K562 (cell line): ENCODE measurements at regions not wholly inside any gene's neighbourhood (a gene's known extent, or its start where the extent isn't known, plus 50 kb on each side); places are given as distances from the start of the nearest gene placed in this dataset.

Experiments used
- ATAC-seq: fragments of 200-7000 bp; cut with Tn5 transposase; 3 replicates; pipeline ENCODE4 v1.9.1; 2020; ENCODE audit warnings: moderate library complexity
- BruUV-seq: library from RNA; stranded (reverse); fragments of 400-500 nt; replicated peaks from 2 replicates; lab custom pipeline; 2021; lab: Mats Ljungman, UMichigan
- CTCF ChIA-PET: fragments of 300-600 bp; formaldehyde crosslinking; extraction: SDS; loops from one replicate; lab custom pipeline; 2021; ENCODE audit warnings: low intra/inter-chr PET ratio; lab: Yijun Ruan, JAX
- POLR2A ChIA-PET: fragments of 300-600, 350-650 bp; sonication (Branson Sonifier 250); formaldehyde crosslinking; extraction: SDS; loops from one replicate; lab custom pipeline; 2021; ENCODE audit warnings: antibody characterized with exemption, inconsistent platforms; lab: Yijun Ruan, JAX
- DNase-seq, 4 experiments: peaks; one replicate each; pipeline versions ENCODE4 v3.0.0 to v3.0.0-alpha.2; 2011 to 2018; ENCODE audit warnings: low spot score in 3 of 4, mixed read lengths in 3 of 4; ENCODE audit errors: extremely low read depth in 1 of 4
- FAIRE-seq: peaks from 2 replicates; lab custom pipeline; 2011; peaks lifted over from hg19 to GRCh38; lab: Jason Lieb, UNC
- H2AFZ ChIP-seq: 2 replicates; pipeline ENCODE4 v1.6.0; 2011; ENCODE audit warnings: low read depth, low read length, control low read depth, inconsistent platforms
- H3K27ac ChIP-seq: fragments of 200-600 bp; 3 replicates; pipeline ENCODE4 v1.8.0; 2011; ENCODE audit warnings: low read depth, mild to moderate bottlenecking, control low read depth, inconsistent platforms, low read length, moderate library complexity, mixed read lengths; ENCODE audit errors: extremely low read depth
- H3K27me3 ChIP-seq, 2 experiments: fragments of 300-600 bp in 1 of 2; 2 replicates in 1 of 2; 3 replicates in 1 of 2; pipeline versions ENCODE4 v1.6.0 to v1.8.0; 2011; ENCODE audit warnings: inconsistent platforms in 2 of 2, low read length in 2 of 2, mild to moderate bottlenecking in 1 of 2, mixed read lengths in 1 of 2, moderate library complexity in 1 of 2; ENCODE audit not compliant: control insufficient read depth in 2 of 2, insufficient read depth in 2 of 2
- H3K36me3 ChIP-seq: fragments of 300-600 bp; 3 replicates; pipeline ENCODE4 v1.8.0; 2011; ENCODE audit warnings: mild to moderate bottlenecking, low read length, inconsistent platforms; ENCODE audit not compliant: control insufficient read depth, insufficient read depth
- H3K4me1 ChIP-seq, 2 experiments: fragments of 200-600 bp in 1 of 2; replicated peaks in 1 of 2; 2 replicates in 1 of 2; 3 replicates in 1 of 2; pipeline versions ENCODE4 v1.5.1 to v1.8.0; 2011; ENCODE audit warnings: inconsistent platforms in 2 of 2, low read length in 2 of 2, mild to moderate bottlenecking in 1 of 2, mixed read lengths in 1 of 2, moderate library complexity in 1 of 2; ENCODE audit not compliant: control insufficient read depth in 2 of 2, insufficient read depth in 2 of 2
- H3K4me2 ChIP-seq: 2 replicates; pipeline ENCODE4 v1.6.1; 2011; ENCODE audit warnings: low read length, control low read depth, inconsistent platforms, mixed read lengths; ENCODE audit not compliant: insufficient read depth
- H3K4me3 ChIP-seq: fragments of 200-600 bp; sonication (generic), shearing (Covaris generic); 2 replicates; pipeline ENCODE4 v1.5.1; 2016; ENCODE audit warnings: control low read depth, inconsistent platforms
- H3K79me2 ChIP-seq: fragments of 200-600 bp; 3 replicates; pipeline ENCODE4 v1.8.0; 2011; ENCODE audit warnings: low read length, inconsistent platforms; ENCODE audit not compliant: control insufficient read depth, insufficient read depth
- H3K9ac ChIP-seq, 2 experiments: 2 replicates each; pipeline versions ENCODE4 v1.6.0 to v1.6.1; 2011; ENCODE audit warnings: low read depth in 2 of 2, low read length in 2 of 2, control low read depth in 1 of 2, inconsistent platforms in 1 of 2, mild to moderate bottlenecking in 1 of 2, mixed read lengths in 1 of 2; ENCODE audit not compliant: insufficient read depth in 1 of 2
- H3K9me1 ChIP-seq: one replicate; pipeline ENCODE4 v1.6.0; 2011; ENCODE audit warnings: inconsistent platforms, mild to moderate bottlenecking, low read length, moderate library complexity; ENCODE audit not compliant: control insufficient read depth, insufficient read depth
- H3K9me3 ChIP-seq: replicated peaks from 2 replicates; pipeline ENCODE4 v1.5.1; 2011; ENCODE audit warnings: low read depth, low read length, inconsistent platforms; ENCODE audit not compliant: control insufficient read depth, insufficient read depth
- H4K20me1 ChIP-seq: replicated peaks from 2 replicates; pipeline ENCODE4 v1.6.1; 2011; ENCODE audit warnings: low read length, inconsistent platforms, mixed read lengths; ENCODE audit not compliant: control insufficient read depth, insufficient read depth
- BDP1 ChIP-seq: IDR thresholded peaks from 3 replicates; pipeline ENCODE4 v1.6.1; 2011; ENCODE audit not compliant: insufficient read length, insufficient read depth
- BRD4 ChIP-seq: fragments of 200-600 bp; sonication (generic); IDR thresholded peaks from 2 replicates; pipeline ENCODE4 v1.6.1; 2017; ENCODE audit warnings: inconsistent platforms
- DACH1 ChIP-seq: fragments of 450-650 bp; IDR thresholded peaks from 2 replicates; pipeline ENCODE4 v1.6.1; 2018; ENCODE audit not compliant: partially characterized antibody
- HIVEP1 ChIP-seq: fragments of 250-450 bp; sonication (Bioruptor Pico); IDR thresholded peaks from 2 replicates; pipeline ENCODE4 v1.4.0; 2020; ENCODE audit warnings: mild to moderate bottlenecking
- KLF1 ChIP-seq: fragments of 450-650 bp; IDR thresholded peaks from 2 replicates; pipeline ENCODE4 v1.6.1; 2016; ENCODE audit warnings: missing genetic modification characterization, missing compliant biosample characterization
- OTX1 ChIP-seq: fragments of 450-650 bp; formaldehyde crosslinking; IDR thresholded peaks from 2 replicates; pipeline ENCODE4 v1.4.0; 2022; ENCODE audit warnings: mild to moderate bottlenecking
- PHF21A ChIP-seq: fragments of 450-650 bp; IDR thresholded peaks from 2 replicates; pipeline ENCODE4 v1.6.1; 2017; ENCODE audit warnings: low read depth, borderline replicate concordance
- TAF9B ChIP-seq: fragments of 450-650 bp; IDR thresholded peaks from 2 replicates; pipeline ENCODE4 v1.6.1; 2018; ENCODE audit warnings: mild to moderate bottlenecking; ENCODE audit not compliant: partially characterized antibody
- YY1 ChIP-seq, 3 experiments: IDR thresholded peaks; 2 replicates each; pipeline ENCODE4 v1.6.1; 2011; ENCODE audit warnings: low read length in 2 of 3, mild to moderate bottlenecking in 2 of 3, moderate library complexity in 2 of 3, borderline replicate concordance in 1 of 3, control low read depth in 1 of 3, low read depth in 1 of 3; ENCODE audit not compliant: insufficient read depth in 3 of 3, insufficient replicate concordance in 2 of 3, control insufficient read depth in 1 of 3, insufficient read length in 1 of 3; ENCODE audit errors: extremely low read depth in 1 of 3
- ZNF12 ChIP-seq: sonication (generic); formaldehyde crosslinking; IDR thresholded peaks from 2 replicates; pipeline ENCODE4 v1.4.0; 2020; ENCODE audit warnings: mild to moderate bottlenecking, missing genetic modification reagents
- ZNF165 ChIP-seq: fragments of 250-450 bp; sonication (Bioruptor Pico); IDR thresholded peaks from 2 replicates; pipeline ENCODE4 v1.4.0; 2020; ENCODE audit warnings: borderline replicate concordance
- ZNF217 ChIP-seq: sonication (generic); formaldehyde crosslinking; IDR thresholded peaks from 2 replicates; pipeline ENCODE4 v1.8.0; 2022; ENCODE audit warnings: mild to moderate bottlenecking, missing genetic modification reagents
- ZNF253 ChIP-seq: fragments of 250-450 bp; sonication (Bioruptor Pico); conservative IDR thresholded peaks from 2 replicates; pipeline ENCODE4 v1.6.1; 2021; ENCODE audit warnings: mild to moderate bottlenecking
- ZZZ3 ChIP-seq: fragments of 450-650 bp; IDR thresholded peaks from 2 replicates; pipeline ENCODE4 v1.6.1; 2016; ENCODE audit warnings: antibody characterized with exemption, mild to moderate bottlenecking, moderate library complexity
- WGBS: fragments of 100-300 bp; shearing (Covaris generic); methylation state at CpG from one replicate; pipeline ENCODE4 v1.1.6; 2016; ENCODE audit warnings: low coverage, mixed read lengths; ENCODE audit not compliant: insufficient coverage; ENCODE audit errors: missing lambda C conversion rate; 5-methylcytosine and 5-hydroxymethylcytosine counted together
- in situ Hi-C: fragments of 300-500 bp; cut with MboI; formaldehyde crosslinking; loops from 4 replicates; pipeline ENCODE4 v1.15.0; 2018; ENCODE audit warnings: inconsistent platforms, mixed read lengths
- intact Hi-C: fragments of 100-400 bp; cut with micrococcal nuclease; formaldehyde crosslinking; loops from 2 replicates; pipeline ENCODE4 v1.14.2; 2022
- TF ChIP-seq, protein P1 (sequence below), 2 experiments: fragments of 250-450 bp in 1 of 2; fragments of 450-650 bp in 1 of 2; sonication (Bioruptor Pico) in 1 of 2; IDR thresholded peaks; 2 replicates each; pipeline versions ENCODE4 v1.6.1 to v1.8.0; 2016 to 2021; ENCODE audit warnings: mild to moderate bottlenecking in 2 of 2, moderate library complexity in 2 of 2, missing compliant biosample characterization in 1 of 2, missing genetic modification characterization in 1 of 2
- TF ChIP-seq, protein P2 (sequence below): sonication (generic); IDR thresholded peaks from 2 replicates; pipeline ENCODE4 v1.6.1; 2016
- TF ChIP-seq, protein P3 (sequence below): fragments of 250-450 bp; sonication (Bioruptor Pico); IDR thresholded peaks from 2 replicates; pipeline ENCODE4 v1.8.0; 2022; ENCODE audit warnings: inconsistent platforms
- TF ChIP-seq, protein P4 (sequence below): sonication (generic); formaldehyde crosslinking; IDR thresholded peaks from 2 replicates; pipeline ENCODE4 v1.8.0; 2022; ENCODE audit warnings: mild to moderate bottlenecking, missing genetic modification reagents

DNA sequence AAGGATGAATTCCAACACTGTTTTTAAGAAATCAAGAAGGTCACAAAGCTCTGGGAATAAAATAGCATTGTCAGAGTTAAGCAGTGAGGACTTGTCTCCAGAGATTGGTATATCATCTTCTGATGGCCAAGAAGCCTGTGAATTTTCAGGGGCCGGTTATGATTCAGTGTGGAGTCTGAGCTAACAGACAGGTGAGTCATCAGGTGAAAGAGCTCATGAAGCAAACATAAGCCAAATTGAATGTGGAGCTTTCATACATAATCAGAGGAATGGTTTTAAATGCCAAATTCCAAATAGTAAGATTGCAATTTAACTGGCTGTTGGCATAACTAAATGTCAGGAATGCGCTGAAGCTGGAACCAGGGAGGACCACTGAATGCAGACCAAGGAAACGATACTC is 494.2 kb downstream of the MTRR start (continued):
- TF ChIP-seq, protein P1, sequence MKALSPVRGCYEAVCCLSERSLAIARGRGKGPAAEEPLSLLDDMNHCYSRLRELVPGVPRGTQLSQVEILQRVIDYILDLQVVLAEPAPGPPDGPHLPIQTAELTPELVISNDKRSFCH (CRISPR knock-in tag; IDR thresholded peaks at IDR 0.05), result no peak
- TF ChIP-seq, protein P1 (tag; IDR thresholded peaks at IDR 0.05), result no peak
- TF ChIP-seq ZNF165 (CRISPR knock-in tag), result no peak
- no peak for TF ChIP-seq ZNF217 (CRISPR knock-in tag)
- no peak for TF ChIP-seq BDP1
- TF ChIP-seq, all 486 proteins: peak for 0

DNA sequence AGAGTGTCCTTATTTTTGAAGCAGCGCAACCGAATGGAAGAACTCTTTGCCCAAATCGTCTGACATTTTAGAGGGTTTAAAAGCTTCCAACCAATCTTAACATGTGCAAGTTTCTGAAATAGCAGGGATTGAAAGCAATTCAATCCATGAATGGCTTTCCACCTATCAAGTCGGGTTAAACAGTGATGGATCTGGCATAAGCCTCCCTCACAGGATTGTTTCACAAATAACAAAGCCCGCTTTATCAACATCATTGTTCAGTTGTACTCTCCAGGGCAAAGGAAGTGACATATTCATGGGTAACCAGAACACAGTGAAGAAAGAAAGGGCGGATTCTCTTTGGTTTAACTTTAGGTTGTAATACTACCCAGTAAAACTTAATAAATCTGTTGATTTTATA is 497.3 kb downstream of the MTRR start:
- no TSS peak for BruUV-seq

More for the DNA sequence above, 497.3 kb downstream of the MTRR start:
- no peak overlapping the region for H3K27ac ChIP-seq
- no peak overlapping the region for H3K9ac ChIP-seq
- no peak overlapping the region for H3K4me3 ChIP-seq
- H3K36me3 ChIP-seq, result no peaks in the 10 kb centered on the region
- under 1% methylated on average over 6 of the region's 6 CpGs for WGBS
- no peak for FAIRE-seq
- in situ Hi-C loops, result no loop called here
- no peak overlapping the region for H2AFZ ChIP-seq
- intact Hi-C loops, result no loop called here
- ChIA-PET CTCF (no interaction called here), POLR2A (no interaction called here)
- TF ChIP-seq ZNF12 (CRISPR knock-in tag) (no peak), TAF9B (no peak), BRD4 (no peak), YY1 (IDR thresholded peaks at IDR 0.05; ENCODE audit: borderline replicate concordance in 1 of 3, control insufficient read depth in 1 of 3, extremely low read depth in 1 of 3, insufficient read depth in 3 of 3, insufficient read length in 1 of 3, insufficient replicate concordance in 2 of 3, low read depth in 1 of 3, low read length in 2 of 3) (no peak), HIVEP1 (CRISPR knock-in tag) (no peak), KLF1 (tag) (no peak), OTX1 (CRISPR knock-in tag) (no peak), ZNF253 (CRISPR knock-in tag) (no peak), PHF21A (no peak), ZZZ3 (no peak), DACH1 (no peak)
- TF ChIP-seq, protein P2, sequence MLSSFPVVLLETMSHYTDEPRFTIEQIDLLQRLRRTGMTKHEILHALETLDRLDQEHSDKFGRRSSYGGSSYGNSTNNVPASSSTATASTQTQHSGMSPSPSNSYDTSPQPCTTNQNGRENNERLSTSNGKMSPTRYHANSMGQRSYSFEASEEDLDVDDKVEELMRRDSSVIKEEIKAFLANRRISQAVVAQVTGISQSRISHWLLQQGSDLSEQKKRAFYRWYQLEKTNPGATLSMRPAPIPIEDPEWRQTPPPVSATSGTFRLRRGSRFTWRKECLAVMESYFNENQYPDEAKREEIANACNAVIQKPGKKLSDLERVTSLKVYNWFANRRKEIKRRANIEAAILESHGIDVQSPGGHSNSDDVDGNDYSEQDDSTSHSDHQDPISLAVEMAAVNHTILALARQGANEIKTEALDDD, result no peak
- TF ChIP-seq, protein P3, sequence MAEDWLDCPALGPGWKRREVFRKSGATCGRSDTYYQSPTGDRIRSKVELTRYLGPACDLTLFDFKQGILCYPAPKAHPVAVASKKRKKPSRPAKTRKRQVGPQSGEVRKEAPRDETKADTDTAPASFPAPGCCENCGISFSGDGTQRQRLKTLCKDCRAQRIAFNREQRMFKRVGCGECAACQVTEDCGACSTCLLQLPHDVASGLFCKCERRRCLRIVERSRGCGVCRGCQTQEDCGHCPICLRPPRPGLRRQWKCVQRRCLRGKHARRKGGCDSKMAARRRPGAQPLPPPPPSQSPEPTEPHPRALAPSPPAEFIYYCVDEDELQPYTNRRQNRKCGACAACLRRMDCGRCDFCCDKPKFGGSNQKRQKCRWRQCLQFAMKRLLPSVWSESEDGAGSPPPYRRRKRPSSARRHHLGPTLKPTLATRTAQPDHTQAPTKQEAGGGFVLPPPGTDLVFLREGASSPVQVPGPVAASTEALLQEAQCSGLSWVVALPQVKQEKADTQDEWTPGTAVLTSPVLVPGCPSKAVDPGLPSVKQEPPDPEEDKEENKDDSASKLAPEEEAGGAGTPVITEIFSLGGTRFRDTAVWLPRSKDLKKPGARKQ (CRISPR knock-in tag), result no peak
- TF ChIP-seq, protein P4, sequence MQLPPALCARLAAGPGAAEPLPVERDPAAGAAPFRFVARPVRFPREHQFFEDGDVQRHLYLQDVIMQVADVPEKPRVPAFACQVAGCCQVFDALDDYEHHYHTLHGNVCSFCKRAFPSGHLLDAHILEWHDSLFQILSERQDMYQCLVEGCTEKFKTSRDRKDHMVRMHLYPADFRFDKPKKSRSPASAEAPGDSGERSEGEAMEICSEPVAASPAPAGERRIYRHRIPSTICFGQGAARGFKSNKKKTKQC, result no peak
- no peak for DNase-seq
- no peaks in the 10 kb centered on the region for H3K4me1 ChIP-seq
- H3K9me1 ChIP-seq, result no peaks in the 10 kb centered on the region
- no peaks in the 10 kb centered on the region for H3K27me3 ChIP-seq
- no peaks in the 10 kb centered on the region for H3K9me3 ChIP-seq
- no peaks in the 10 kb centered on the region for H4K20me1 ChIP-seq
- no peak overlapping the region for H3K4me2 ChIP-seq
- no peak for ATAC-seq
- H3K79me2 ChIP-seq, result no peaks in the 10 kb centered on the region
